ENCODE measurements at regions not wholly inside any gene's neighbourhood (a gene's known extent, or its start where the extent isn't known, plus 50 kb on each side); places are given as distances from the start of the nearest gene placed in this dataset.

DNA sequence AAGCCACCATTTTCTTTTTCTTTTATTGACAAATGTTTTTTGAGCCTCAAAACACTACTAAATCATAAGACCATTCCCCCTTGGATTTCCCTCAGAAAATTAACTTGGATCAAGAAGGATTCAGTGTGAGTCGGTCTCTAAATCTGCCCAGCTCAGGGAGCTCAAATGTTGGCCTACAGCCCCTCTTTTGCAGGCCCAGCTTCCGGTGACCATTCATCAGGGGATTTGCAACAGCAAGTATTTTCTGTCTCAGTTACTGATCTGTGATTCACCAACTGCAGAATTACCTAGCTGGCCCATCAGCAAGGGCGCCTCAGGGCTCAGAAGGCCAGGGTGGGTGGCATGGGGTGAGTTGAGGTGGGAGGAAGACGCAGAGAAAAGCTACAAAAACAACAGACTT lies 318.1 kb downstream of the CDC5L start:
- TF ChIP-seq CTCF (IDR thresholded peaks at IDR 0.05; ENCODE audit: low read depth, low read length) (no peak), MAX (IDR thresholded peaks at IDR 0.05; ENCODE audit: low read depth, low read length) (no peak), MYC (IDR thresholded peaks at IDR 0.05; ENCODE audit: low read depth, low read length) (no peak)
